Mucosa of descending colon (tissue), 3 donors: ENCODE measurements at regions not wholly inside any gene's neighbourhood (a gene's known extent, or its start where the extent isn't known, plus 50 kb on each side); places are given as distances from the start of the nearest gene placed in this dataset.
"Not testable (repeated sequence)": the region's sequence is repeated elsewhere in the genome, so short reads cannot be mapped to it uniquely, and the experiment has no call there.

Source experiments
- ATAC-seq: fragments of 200-7000 bp; cut with Tn5 transposase; one replicate; pipeline ENCODE4 v1.9.1; 2020; ENCODE audit warnings: mild to moderate bottlenecking, moderate library complexity
- DNase-seq, 3 donors: peaks; one replicate each; pipeline ENCODE4 v3.0.0-alpha.2; 2020
- H3K36me3 ChIP-seq: fragments of 200-600 bp; one replicate; pipeline ENCODE4 v1.8.0; 2021; ENCODE audit warnings: low read depth, mild to moderate bottlenecking
- H3K4me1 ChIP-seq: fragments of 200-600 bp; one replicate; pipeline ENCODE4 v1.8.0; 2021; ENCODE audit warnings: low read depth, mild to moderate bottlenecking
- H3K4me3 ChIP-seq: fragments of 200-600 bp; one replicate; pipeline ENCODE4 v1.8.0; 2021; ENCODE audit warnings: mild to moderate bottlenecking
- H3K9me3 ChIP-seq: fragments of 200-600 bp; one replicate; pipeline ENCODE4 v1.8.0; 2021; ENCODE audit warnings: mild to moderate bottlenecking
- CTCF ChIP-seq: fragments of 200-600 bp; IDR thresholded peaks from one replicate; pipeline ENCODE4 v1.8.0; 2022; ENCODE audit warnings: antibody characterized with exemption, mild to moderate bottlenecking
- intact Hi-C, 2 donors: fragments of 100-400 bp; cut with DNase I in 1 of 2; cut with micrococcal nuclease in 1 of 2; formaldehyde crosslinking; loops; one replicate each; pipeline versions ENCODE4 v1.11.0 to v1.11.1; 2022; cut with DNase I, micrococcal nuclease
- donor health status: DM: no; HTN: no; CAD: no; lungs with moderate emphysema.
- donor health status: DM: no; HTN: no; CAD: no.
- donor health status: DM: no; HTN: yes; CAD: no.

- no peak for TF ChIP-seq CTCF
- H3K36me3 ChIP-seq = no peaks in the 10 kb centered on the region
- intact Hi-C loops = no loop called here
- H3K9me3 ChIP-seq = no peaks in the 10 kb centered on the region
- H3K4me1 ChIP-seq = no peaks in the 10 kb centered on the region
- H3K4me3 ChIP-seq = no peak overlapping the region
- DNase-seq = no peak
- no peak for ATAC-seq
These were observed 1421.3 kb downstream of the FSCB start for GRCh38 chr14:43085819-43086218.

- H3K9me3 ChIP-seq, H3K36me3 ChIP-seq, H3K4me3 ChIP-seq, intact Hi-C loops, DNase-seq, H3K4me1 ChIP-seq, ATAC-seq: not testable (repeated sequence)
These were observed 1439.7 kb downstream of the FSCB start for GRCh38 chr14:43067372-43067771.

- DNase-seq (no peak), ATAC-seq (no peak)
- intact Hi-C loops = no loop called here
- Histone ChIP-seq H3K36me3 (no peaks in the 10 kb centered on the region), H3K9me3 (no peaks in the 10 kb centered on the region), H3K4me3 (no peak overlapping the region), H3K4me1 (no peaks in the 10 kb centered on the region)
- no peak for TF ChIP-seq CTCF
These were observed 1449.4 kb downstream of the LRFN5 start for GRCh38 chr14:43056106-43056505.

- TF ChIP-seq CTCF = no peak
- Histone ChIP-seq H3K9me3 (no peaks in the 10 kb centered on the region), H3K4me3 (no peak overlapping the region), H3K4me1 (no peaks in the 10 kb centered on the region), H3K36me3 (no peaks in the 10 kb centered on the region)
- intact Hi-C loops = no loop called here
- ATAC-seq (no peak), DNase-seq (no peak)
These were observed 1446.2 kb downstream of the LRFN5 start for GRCh38 chr14:43052897-43053296.

GRCh38 chr14:43043850-43044249 is 1437.2 kb downstream of the LRFN5 start:
- intact Hi-C loops = no loop called here
- no peak for ATAC-seq
- no peak for TF ChIP-seq CTCF

GRCh38 chr14:43042408-43042807 is 1435.7 kb downstream of the LRFN5 start:
- DNase-seq (no peak), ATAC-seq (no peak)
- Histone ChIP-seq H3K4me3 (no peak overlapping the region), H3K9me3 (no peaks in the 10 kb centered on the region), H3K4me1 (no peaks in the 10 kb centered on the region), H3K36me3 (no peaks in the 10 kb centered on the region)
- intact Hi-C loops = no loop called here
- no peak for TF ChIP-seq CTCF

More at GRCh38 chr14:43043850-43044249, 1437.2 kb downstream of the LRFN5 start:
- Histone ChIP-seq H3K4me3 (no peak overlapping the region), H3K4me1 (no peaks in the 10 kb centered on the region), H3K9me3 (no peaks in the 10 kb centered on the region), H3K36me3 (no peaks in the 10 kb centered on the region)
- no peak for DNase-seq
